Mesodermal cell (in vitro differentiated cells): ENCODE measurements at regions not wholly inside any gene's neighbourhood (a gene's known extent, or its start where the extent isn't known, plus 50 kb on each side); places are given as distances from the start of the nearest gene placed in this dataset.

Experiments used
- H3K27ac ChIP-seq: 2 replicates; pipeline ENCODE4 v1.7.0; 2013; ENCODE audit warnings: mild to moderate bottlenecking, low read depth, low read length, moderate library complexity; ENCODE audit not compliant: severe bottlenecking
- H3K36me3 ChIP-seq: 2 replicates; pipeline ENCODE4 v1.7.1; 2013; ENCODE audit warnings: mild to moderate bottlenecking, low read length, moderate library complexity; ENCODE audit not compliant: control insufficient read depth, insufficient read depth
- H3K4me1 ChIP-seq: one replicate; pipeline ENCODE4 v1.7.1; 2013; ENCODE audit warnings: mild to moderate bottlenecking, low read length; ENCODE audit not compliant: insufficient read depth, control insufficient read depth, poor library complexity, severe bottlenecking
- H3K4me3 ChIP-seq: 2 replicates; pipeline ENCODE4 v1.7.0; 2013; ENCODE audit warnings: low read length, control low read depth, mild to moderate bottlenecking; ENCODE audit not compliant: insufficient read depth, poor library complexity, severe bottlenecking; ENCODE audit errors: extremely low read depth
- H3K9me3 ChIP-seq: 2 replicates; pipeline ENCODE4 v1.7.1; 2013; ENCODE audit warnings: mild to moderate bottlenecking, low read length, moderate library complexity; ENCODE audit not compliant: control insufficient read depth
- WGBS, 2 experiments: methylation state at CpG; one replicate each; pipeline ENCODE4 v1.1.5; 2013; ENCODE audit warnings: missing lambda C conversion rate in 2 of 2; ENCODE audit not compliant: insufficient coverage in 2 of 2; 5-methylcytosine and 5-hydroxymethylcytosine counted together

DNA sequence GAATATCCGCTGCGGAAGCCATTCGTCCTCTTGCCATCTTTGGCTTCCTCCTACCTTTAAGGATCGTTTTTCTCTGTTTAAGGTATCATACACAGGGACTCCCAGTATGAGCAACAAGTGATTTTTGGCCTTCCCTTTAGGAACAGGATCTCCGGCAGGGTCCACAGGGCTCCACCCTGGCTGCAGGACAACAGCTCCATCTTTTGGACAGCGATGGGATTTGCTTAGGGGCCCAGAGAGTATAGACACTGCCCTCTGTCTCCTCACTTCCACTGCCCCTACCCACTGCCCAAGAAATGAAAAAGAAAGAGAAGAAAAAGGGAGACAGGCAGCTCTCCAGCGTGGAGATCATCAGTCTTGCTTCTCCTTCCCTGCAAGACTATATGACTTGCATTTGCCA is 224.5 kb downstream of the UXS1 start:
- Histone ChIP-seq H3K9me3 (no peaks in the 10 kb centered on the region), H3K4me3 (no peak overlapping the region), H3K27ac (no peak overlapping the region), H3K36me3 (no peaks in the 10 kb centered on the region), H3K4me1 (no peaks in the 10 kb centered on the region)
- 82 to 89% methylated on average over 4 to 5 of the region's 7 CpGs for WGBS, 2 experiments

DNA sequence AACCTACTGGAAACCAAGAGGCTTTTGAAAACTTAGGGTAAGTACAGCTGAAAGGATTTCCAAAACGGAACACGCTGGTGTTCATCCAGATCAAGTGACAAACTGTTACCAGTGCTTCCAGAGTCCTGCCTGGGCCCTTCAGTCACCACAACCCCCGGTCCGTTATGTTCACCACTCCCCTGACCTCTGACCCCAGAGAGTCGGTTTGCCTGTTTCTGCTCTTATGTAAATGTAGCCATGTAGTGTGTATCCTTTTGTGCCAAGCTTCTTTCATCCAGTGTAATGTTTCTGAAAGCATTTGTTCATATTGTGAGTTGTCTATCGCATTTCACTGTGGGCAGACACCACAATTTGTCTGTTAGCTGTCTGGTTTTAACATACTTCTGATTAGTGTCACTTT is 217.5 kb downstream of the NCK2 start:
- Histone ChIP-seq H3K27ac (no peak overlapping the region), H3K4me3 (no peak overlapping the region), H3K4me1 (no peaks in the 10 kb centered on the region), H3K36me3 (no peaks in the 10 kb centered on the region), H3K9me3 (no peaks in the 10 kb centered on the region)
- WGBS, 2 experiments = 83 to 88% methylated on average over 4 of the region's 6 CpGs

DNA sequence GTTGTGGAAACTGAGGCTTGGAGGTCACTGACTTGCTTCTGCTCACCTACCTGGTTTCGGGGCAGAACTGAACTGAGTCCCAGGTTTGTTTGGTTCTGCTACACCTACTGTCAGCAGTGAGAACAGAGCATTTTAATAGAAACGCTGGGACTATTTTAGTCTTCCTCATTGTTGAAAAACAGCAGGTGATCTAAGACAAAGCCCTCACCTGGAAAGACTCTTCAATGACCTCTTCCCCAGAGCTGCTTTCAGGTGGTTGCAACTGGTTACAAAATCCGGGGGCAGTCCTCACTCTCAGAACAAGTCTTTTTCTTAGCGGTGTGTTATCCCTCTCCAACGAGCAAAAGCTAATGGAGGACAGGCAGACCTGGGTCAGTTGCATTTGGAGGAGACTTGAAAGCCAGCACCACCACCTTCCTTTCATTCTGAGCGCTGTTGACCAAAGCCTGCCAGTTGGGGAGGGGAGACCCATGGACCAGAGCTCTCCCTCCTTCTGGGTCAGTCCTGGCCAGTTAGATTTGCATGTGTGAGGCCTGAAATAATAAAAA is 217.0 kb downstream of the NCK2 start:
- no peaks in the 10 kb centered on the region for H3K36me3 ChIP-seq
- H3K4me3 ChIP-seq = no peak overlapping the region
- no peaks in the 10 kb centered on the region for H3K9me3 ChIP-seq
- no peak overlapping the region for H3K27ac ChIP-seq
- 63 to 83% methylated on average over 5 to 6 of the region's 6 CpGs for WGBS, 2 experiments
- no peaks in the 10 kb centered on the region for H3K4me1 ChIP-seq

DNA sequence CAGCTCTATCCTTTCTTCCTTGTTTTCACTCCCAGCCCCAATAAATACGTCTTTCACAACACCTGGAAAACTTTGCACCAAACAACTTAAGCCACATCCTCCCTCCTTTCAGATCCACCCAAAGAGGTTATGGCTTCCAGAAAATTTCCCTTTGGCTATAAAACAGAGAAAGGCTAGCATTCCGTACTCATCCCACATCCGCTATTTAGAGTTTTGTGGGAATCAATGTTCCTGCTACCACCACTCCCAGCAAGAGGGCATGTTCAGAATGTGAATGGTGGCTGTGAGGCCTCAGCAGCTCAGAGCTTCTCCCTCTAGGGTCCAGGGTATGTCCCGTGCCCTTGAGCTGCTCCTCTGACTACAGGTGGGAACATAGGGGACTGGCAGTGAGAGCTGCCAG is 214.6 kb downstream of the NCK2 start:
- 94 to 95% methylated on average over 2 of the region's 4 CpGs for whole genome bisulfite sequencing, 2 experiments
- no peaks in the 10 kb centered on the region for H3K4me1 ChIP-seq
- no peak overlapping the region for H3K4me3 ChIP-seq
- H3K27ac ChIP-seq = no peak overlapping the region
- H3K9me3 ChIP-seq = no peaks in the 10 kb centered on the region
- no peaks in the 10 kb centered on the region for H3K36me3 ChIP-seq

DNA sequence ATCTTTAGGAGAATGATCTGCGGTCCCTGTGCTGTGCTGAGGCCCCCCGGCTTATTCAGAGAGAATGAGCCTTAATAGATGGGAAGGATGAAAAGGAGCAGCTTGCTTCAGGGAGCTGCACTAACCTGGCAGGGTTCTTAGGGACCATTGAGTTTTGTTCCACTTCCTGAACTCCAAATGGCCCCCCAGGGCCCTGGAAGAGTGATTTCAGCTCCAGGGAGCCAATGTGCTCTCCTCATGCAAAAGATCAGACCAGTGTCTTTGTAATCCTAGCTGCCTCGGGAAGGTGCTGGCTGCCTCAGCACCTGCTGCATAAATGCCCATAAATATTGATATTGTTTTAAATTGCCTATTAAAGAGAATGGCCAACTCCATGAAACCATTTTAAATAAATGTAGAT is 210.2 kb downstream of the NCK2 start:
- H3K36me3 ChIP-seq = no peaks in the 10 kb centered on the region
- H3K27ac ChIP-seq = no peak overlapping the region
- WGBS, 2 experiments = 93 to 100% methylated on average over 2 of the region's 3 CpGs
- no peak overlapping the region for H3K4me3 ChIP-seq
- peaks cover 6% of the 10 kb centered on the region for H3K4me1 ChIP-seq
- H3K9me3 ChIP-seq = no peaks in the 10 kb centered on the region

DNA sequence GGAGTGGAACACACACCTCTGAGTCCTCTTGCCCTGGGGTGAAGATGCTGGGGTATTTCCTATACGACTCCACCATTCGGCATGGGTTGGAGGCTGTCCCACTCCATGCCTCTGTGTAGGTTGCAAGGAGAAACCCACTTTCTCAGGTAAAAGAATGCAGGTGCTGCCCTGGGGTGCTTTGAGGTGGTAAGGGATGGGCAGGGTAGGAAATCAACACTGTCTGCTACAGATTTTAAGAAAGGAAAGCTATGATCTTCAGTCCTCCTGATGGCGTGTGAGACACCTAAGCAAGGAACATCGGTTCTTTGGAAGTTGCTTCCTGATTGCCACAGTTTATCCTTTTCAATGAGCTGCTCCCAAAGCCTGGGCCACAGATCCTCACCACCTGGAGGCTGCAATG is 209.2 kb downstream of the NCK2 start:
- WGBS, 2 experiments = 93 to 95% methylated on average over 3 to 4 of the region's 4 CpGs
- Histone ChIP-seq H3K27ac (no peak overlapping the region), H3K9me3 (no peaks in the 10 kb centered on the region), H3K36me3 (no peaks in the 10 kb centered on the region), H3K4me1 (peaks cover 6% of the 10 kb centered on the region), H3K4me3 (no peak overlapping the region)

DNA sequence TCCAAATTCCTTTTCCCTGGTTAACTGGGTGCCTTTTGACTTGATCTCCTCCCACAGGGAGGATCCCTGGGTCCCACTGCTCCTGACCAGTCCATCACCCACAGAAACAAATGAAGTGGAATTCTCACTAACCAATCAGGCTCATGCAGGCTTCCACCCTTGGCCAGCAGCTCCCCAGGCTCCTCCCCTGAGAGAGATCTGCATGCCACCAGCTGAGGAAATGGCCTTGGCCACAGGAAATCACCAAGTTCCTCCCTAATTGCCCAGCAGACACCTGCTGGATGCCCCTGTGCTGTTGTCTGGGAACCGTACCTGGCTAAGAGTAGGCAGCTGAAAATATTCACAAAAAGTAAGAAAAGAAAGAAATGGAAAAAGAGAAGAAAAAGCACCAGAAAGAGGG is 207.4 kb downstream of the NCK2 start:
- Histone ChIP-seq H3K9me3 (no peaks in the 10 kb centered on the region), H3K4me1 (peaks cover 6% of the 10 kb centered on the region), H3K27ac (no peak overlapping the region), H3K36me3 (no peaks in the 10 kb centered on the region), H3K4me3 (no peak overlapping the region)
- 60% methylated on average over 1 of the region's 1 CpG; no CpG with 5 or more reads in 1 of the 2 experiments for WGBS, 2 experiments

DNA sequence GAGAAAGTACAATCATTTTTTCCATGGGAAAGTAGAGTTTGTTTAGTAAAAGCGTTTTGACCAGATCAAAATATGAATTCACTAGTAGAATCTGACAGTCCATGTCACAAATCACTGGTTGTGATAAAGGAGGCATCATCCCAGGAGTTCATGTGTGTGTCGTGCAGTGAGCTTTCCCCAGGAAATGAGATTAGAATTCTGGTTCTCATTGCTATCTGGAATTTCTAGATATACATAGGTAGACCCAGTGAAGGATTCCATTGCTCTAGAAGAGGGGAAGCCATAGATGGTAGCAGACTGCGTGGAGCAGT is 206.6 kb downstream of the NCK2 start:
- no peak overlapping the region for H3K4me3 ChIP-seq
- H3K4me1 ChIP-seq = peaks cover 6% of the 10 kb centered on the region
- H3K9me3 ChIP-seq = no peaks in the 10 kb centered on the region
- no peaks in the 10 kb centered on the region for H3K36me3 ChIP-seq
- 79 to 93% methylated on average over 1 to 2 of the region's 3 CpGs for WGBS, 2 experiments
- H3K27ac ChIP-seq = no peak overlapping the region

DNA sequence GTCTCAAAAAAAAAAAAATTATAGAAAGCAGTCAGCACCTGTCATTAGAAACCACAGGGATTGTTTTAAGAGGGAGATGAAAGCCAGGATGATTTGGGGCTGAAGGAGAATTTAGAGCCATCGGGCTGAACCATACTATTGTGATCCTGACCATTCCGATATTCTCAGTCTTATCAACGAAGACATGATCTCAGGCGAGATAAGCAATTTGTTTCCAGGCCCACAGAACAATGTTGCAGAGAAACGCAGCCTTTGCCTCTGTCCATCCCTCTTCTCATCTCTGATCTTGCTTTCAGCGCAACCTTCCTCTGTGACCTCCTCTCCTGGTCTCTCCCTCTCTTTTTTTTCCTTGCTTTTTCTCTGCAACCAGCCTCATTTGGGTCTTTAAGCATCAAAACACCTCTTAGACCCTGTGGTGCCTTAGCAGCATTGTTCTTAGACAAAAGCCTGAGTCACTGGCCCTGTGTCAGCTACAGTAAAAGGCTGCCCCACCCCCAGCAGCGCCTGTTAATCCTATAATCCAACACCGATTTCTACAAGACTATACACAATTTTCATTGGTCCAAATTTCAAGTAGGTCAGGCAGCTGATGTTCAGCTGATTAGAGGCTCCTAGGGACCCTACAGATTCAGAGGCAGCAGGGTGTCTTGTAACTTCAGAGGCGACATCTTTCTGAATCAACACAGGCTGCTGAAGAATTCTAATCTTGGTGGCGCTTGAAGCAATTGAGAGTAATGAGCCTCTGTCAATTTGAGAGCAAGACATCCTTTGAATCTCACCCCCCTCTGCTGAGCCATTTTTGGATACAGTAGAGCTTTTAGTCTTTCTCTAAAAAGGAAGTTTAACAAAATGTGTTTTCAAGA is 206.0 kb downstream of the NCK2 start:
- 31 to 41% methylated on average over 6 to 10 of the region's 10 CpGs for WGBS, 2 experiments
- H3K36me3 ChIP-seq = no peaks in the 10 kb centered on the region
- H3K4me1 ChIP-seq = peaks cover 6% of the 10 kb centered on the region
- peak overlapping the region; percentile 67 for H3K27ac ChIP-seq
- no peak overlapping the region for H3K4me3 ChIP-seq
- H3K9me3 ChIP-seq = no peaks in the 10 kb centered on the region

DNA sequence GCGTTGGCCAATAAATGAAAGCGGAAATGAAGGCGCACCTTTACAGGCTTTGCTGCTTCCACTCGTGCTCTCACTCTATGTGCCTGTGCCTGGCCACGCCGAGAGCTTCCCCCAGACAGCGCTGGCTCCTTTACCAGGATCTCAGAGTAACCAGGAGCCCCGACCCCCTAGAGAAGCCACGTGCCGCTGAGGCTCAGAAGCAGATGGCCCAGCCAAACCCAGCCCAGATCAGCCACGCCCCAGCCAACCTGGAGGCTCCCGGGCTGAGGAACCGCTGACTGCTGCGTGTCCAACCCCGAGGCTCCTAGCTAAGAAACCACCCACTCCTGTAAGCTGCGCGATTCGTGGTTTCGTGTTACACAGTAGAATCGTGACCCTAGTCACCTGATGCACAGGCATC is 199.3 kb downstream of the NCK2 start:
- H3K27ac ChIP-seq = no peak overlapping the region
- no peak overlapping the region for H3K4me3 ChIP-seq
- H3K9me3 ChIP-seq = no peaks in the 10 kb centered on the region
- H3K36me3 ChIP-seq = no peaks in the 10 kb centered on the region
- H3K4me1 ChIP-seq = no peaks in the 10 kb centered on the region
- 91 to 95% methylated on average over 18 to 19 of the region's 20 CpGs for WGBS, 2 experiments
